Neural crest cell (in vitro differentiated cells): ENCODE measurements at regions not wholly inside any gene's neighbourhood (a gene's known extent, or its start where the extent isn't known, plus 50 kb on each side); places are given as distances from the start of the nearest gene placed in this dataset.

Experiments
- DNase-seq: peaks from one replicate; pipeline ENCODE4 v3.0.0; 2021; ENCODE audit warnings: low read depth, mixed read lengths, low spot score
- H3K27ac Mint-ChIP-seq: one replicate; pipeline ENCODE4 v1.8.0; 2021; ENCODE audit warnings: mild to moderate bottlenecking, mixed read lengths; ENCODE audit not compliant: unreplicated experiment
- H3K27me3 Mint-ChIP-seq: 2 replicates; pipeline ENCODE4 v1.8.0; 2021; ENCODE audit warnings: low read depth, mild to moderate bottlenecking, mixed read lengths
- H3K36me3 Mint-ChIP-seq: 2 replicates; pipeline ENCODE4 v1.8.0; 2021; ENCODE audit warnings: low read depth, mild to moderate bottlenecking, mixed read lengths
- H3K4me1 Mint-ChIP-seq: 2 replicates; pipeline ENCODE4 v1.8.0; 2021; ENCODE audit warnings: mixed read lengths
- H3K4me3 Mint-ChIP-seq: one replicate; pipeline ENCODE4 v1.8.0; 2021; ENCODE audit warnings: mild to moderate bottlenecking, mixed read lengths
- H3K9me3 Mint-ChIP-seq: 2 replicates; pipeline ENCODE4 v1.8.0; 2021; ENCODE audit warnings: mixed read lengths
- CTCF ChIP-seq: fragments of 200-600 bp; sonication (generic); conservative IDR thresholded peaks from 2 replicates; pipeline ENCODE4 v1.5.0; 2021; ENCODE audit warnings: antibody characterized with exemption, mild to moderate bottlenecking

DNA sequence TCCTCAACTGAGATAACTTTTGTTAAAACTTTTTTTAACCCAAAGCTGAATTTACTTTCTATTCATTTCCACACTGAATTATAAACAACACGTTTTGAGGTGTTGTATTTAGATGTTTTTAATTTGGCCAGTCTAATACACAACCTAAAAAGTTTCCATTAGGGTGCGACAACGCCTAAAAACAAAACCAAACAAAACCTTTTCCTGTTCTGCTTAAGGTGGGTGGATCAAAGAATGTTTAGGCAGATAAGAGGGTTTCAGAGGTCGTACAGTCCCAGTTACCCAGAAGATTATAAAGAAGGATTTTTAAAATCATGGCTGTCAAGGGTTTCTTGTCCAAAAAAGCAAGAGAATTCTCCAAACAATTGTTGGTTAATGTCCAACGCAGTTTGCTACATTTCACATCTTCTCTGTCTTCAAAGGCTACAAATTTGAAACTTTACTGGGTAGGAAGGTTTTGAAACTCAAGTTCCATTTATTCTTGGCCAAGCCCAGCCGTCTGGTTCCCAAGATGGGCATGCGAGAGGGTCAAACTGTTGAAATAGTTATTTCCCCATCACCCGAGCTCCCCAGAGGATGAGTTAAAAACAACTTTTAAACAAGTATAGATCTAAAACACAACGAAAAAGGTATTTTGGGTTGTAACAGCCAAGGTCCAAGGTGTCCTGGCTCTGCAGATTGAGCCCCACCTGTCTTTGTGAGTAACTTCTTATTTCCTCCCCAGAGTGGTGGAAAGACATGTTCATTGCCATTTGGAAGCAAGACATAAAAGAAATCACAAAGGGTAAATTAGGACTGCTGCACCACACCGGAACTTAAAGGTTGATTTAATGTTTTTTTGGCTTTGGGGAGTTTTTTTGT is 122.8 kb upstream of the MAP3K1 start:
- Mint-ChIP-seq H3K36me3 (no peaks in the 10 kb centered on the region), H3K27ac (no peak overlapping the region), H3K4me3 (no peak overlapping the region), H3K27me3 (no peaks in the 10 kb centered on the region), H3K9me3 (no peaks in the 10 kb centered on the region), H3K4me1 (peaks cover 9% of the 10 kb centered on the region)
- TF ChIP-seq CTCF, result no peak
- no peak for DNase-seq

- Mint-ChIP-seq H3K4me3 (no peak overlapping the region), H3K9me3 (no peaks in the 10 kb centered on the region), H3K27ac (peak overlapping the region; percentile 68), H3K36me3 (no peaks in the 10 kb centered on the region), H3K27me3 (no peaks in the 10 kb centered on the region), H3K4me1 (peaks cover 14% of the 10 kb centered on the region)
- no peak for DNase-seq
- no peak for TF ChIP-seq CTCF
Measured at GRCh38 chr5:56688402-56688801, 126.9 kb upstream of the MAP3K1 start.

- Mint-ChIP-seq H3K4me1 (peaks cover 14% of the 10 kb centered on the region), H3K36me3 (no peaks in the 10 kb centered on the region), H3K27me3 (no peaks in the 10 kb centered on the region), H3K9me3 (no peaks in the 10 kb centered on the region), H3K27ac (no peak overlapping the region), H3K4me3 (no peak overlapping the region)
- TF ChIP-seq CTCF, result no peak
- no peak for DNase-seq
Measured at GRCh38 chr5:56686337-56687195, 128.8 kb upstream of the MAP3K1 start.

GRCh38 chr5:56685503-56686217 is 129.7 kb upstream of the MAP3K1 start:
- Mint-ChIP-seq H3K4me1 (peaks cover 14% of the 10 kb centered on the region), H3K9me3 (no peaks in the 10 kb centered on the region), H3K4me3 (no peak overlapping the region), H3K36me3 (no peaks in the 10 kb centered on the region), H3K27ac (no peak overlapping the region), H3K27me3 (no peaks in the 10 kb centered on the region)
- no peak for TF ChIP-seq CTCF
- no peak for DNase-seq

DNA sequence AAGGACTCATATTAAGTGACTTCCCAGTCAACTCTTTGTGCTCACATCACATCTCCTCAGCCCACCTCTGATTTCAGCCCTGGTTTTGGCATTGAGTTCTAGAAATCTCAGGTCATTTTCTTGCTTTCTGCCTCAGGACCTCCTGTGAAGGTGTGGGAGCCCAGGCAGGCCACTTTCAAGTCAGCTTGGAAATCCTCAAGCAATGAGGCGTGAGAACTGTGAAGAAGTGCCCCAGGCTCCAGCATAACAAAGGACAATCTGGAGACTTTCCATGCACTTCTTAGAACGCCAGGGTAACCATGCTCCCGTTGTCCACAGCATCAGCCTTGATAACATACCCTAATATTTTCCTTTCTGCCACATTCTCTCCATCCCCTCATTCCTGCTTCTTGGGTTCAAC is 131.2 kb upstream of the MAP3K1 start:
- H3K36me3 Mint-ChIP-seq, result no peaks in the 10 kb centered on the region
- no peaks in the 10 kb centered on the region for H3K9me3 Mint-ChIP-seq
- H3K27ac Mint-ChIP-seq, result no peak overlapping the region
- H3K4me3 Mint-ChIP-seq, result no peak overlapping the region
- peaks cover 8% of the 10 kb centered on the region for H3K4me1 Mint-ChIP-seq
- DNase-seq, result no peak
- H3K27me3 Mint-ChIP-seq, result no peaks in the 10 kb centered on the region
- TF ChIP-seq CTCF, result no peak
